ENCODE measurements at regions not wholly inside any gene's neighbourhood (a gene's known extent, or its start where the extent isn't known, plus 50 kb on each side); places are given as distances from the start of the nearest gene placed in this dataset.

DNA sequence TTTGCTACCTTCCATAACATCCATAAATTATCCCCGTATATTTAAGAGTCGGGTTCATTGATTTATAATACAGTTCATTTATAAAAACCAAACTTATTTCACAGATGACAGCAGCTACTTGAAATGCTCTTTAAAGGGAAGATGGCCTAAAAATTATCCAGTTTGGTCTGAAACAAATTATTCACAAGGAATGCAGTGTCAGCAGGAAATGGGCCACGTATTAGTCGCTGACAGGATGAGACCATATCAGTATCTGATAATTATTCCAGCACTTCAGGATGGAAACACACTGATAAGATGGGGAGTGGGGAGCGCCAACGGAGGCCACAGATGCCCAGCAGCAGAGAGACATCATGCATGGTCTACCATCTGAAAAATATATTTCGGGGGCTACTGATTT is 60.5 kb upstream of the TMEM132D start:
- no peak overlapping the region for H3K27ac ChIP-seq (ENCODE audit: low read depth in 2 of 2, low read length in 1 of 2)
- no peak overlapping the region for H2AFZ ChIP-seq (ENCODE audit: low read depth)
- no peaks in the 10 kb centered on the region for H3K36me3 ChIP-seq (replicated peaks in 1 of 2; ENCODE audit: control insufficient read depth in 1 of 2, insufficient read depth in 2 of 2, low read length in 1 of 2)
- TF ChIP-seq RFX5 (IDR thresholded peaks at IDR 0.05; ENCODE audit: low read length): no peak
- H3K79me2 ChIP-seq (ENCODE audit: insufficient read depth): no peaks in the 10 kb centered on the region
- ChIA-PET CTCF (interaction anchor here (0.8 kb wide), 1 partner anchor 50 kb away, joined by 3 read pairs; no protein-coding TSS in a partner anchor), POLR2A (no interaction called here)
- no peaks in the 10 kb centered on the region for H4K20me1 ChIP-seq (ENCODE audit: insufficient read depth)
- H3K27me3 ChIP-seq (ENCODE audit: insufficient read depth): no peaks in the 10 kb centered on the region
- DNase-seq: no peak
- 18% methylated on average over 7 of the region's 7 CpGs for WGBS (ENCODE audit: low lambda C conversion rate)
- no peaks in the 10 kb centered on the region for H3K4me1 ChIP-seq (ENCODE audit: control insufficient read depth in 1 of 2, insufficient read depth in 2 of 2, low read depth in 1 of 2, low read length in 1 of 2)
- H3K4me3 ChIP-seq (ENCODE audit: low read depth in 2 of 2, low read length in 1 of 2): no peak overlapping the region
- no peaks in the 10 kb centered on the region for H3K9me3 ChIP-seq
- no peak overlapping the region for H3K9ac ChIP-seq
- H3K4me2 ChIP-seq: no peak overlapping the region
- no peaks in the 10 kb centered on the region for H3K9me2 ChIP-seq
- H3F3A ChIP-seq (replicated peaks; ENCODE audit: insufficient read depth): no peaks in the 10 kb centered on the region

DNA sequence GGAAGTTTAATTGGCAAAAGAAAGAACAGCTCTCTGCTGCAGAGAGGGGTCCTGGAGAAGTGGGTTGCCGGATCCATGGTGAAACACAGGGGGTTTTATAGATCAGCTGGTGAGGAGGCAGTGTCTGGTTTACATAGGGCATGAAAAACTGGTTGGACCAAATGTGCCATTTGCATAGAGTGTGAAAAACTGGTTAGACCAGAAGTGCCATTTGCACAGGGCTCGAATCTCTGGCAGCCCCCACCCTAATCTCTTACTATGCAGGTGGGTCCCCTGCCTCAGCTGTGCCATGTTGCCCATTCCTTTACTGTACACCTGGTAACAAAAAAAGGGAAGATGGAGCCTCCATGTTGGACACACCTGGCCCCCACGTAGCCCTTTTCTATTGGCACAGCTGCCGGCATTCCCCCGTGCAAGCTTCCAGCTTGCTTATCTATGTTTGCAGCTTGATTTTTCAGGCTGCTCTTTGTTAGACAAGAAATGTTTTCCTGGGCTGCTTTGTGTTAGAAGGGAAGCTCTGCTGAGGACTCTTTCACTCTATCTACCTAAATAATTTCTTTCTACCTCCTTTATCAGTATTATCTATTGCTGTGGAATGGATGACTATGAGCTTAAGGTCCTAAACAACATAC is 61.1 kb upstream of the TMEM132D start:
- H3F3A ChIP-seq (replicated peaks; ENCODE audit: insufficient read depth): no peaks in the 10 kb centered on the region
- POLR2A ChIA-PET: no interaction called here
- H3K27me3 ChIP-seq (ENCODE audit: insufficient read depth): no peaks in the 10 kb centered on the region
- no peak for TF ChIP-seq FOXM1 (IDR thresholded peaks at IDR 0.05; ENCODE audit: low read depth)
- TF ChIP-seq, protein P1, sequence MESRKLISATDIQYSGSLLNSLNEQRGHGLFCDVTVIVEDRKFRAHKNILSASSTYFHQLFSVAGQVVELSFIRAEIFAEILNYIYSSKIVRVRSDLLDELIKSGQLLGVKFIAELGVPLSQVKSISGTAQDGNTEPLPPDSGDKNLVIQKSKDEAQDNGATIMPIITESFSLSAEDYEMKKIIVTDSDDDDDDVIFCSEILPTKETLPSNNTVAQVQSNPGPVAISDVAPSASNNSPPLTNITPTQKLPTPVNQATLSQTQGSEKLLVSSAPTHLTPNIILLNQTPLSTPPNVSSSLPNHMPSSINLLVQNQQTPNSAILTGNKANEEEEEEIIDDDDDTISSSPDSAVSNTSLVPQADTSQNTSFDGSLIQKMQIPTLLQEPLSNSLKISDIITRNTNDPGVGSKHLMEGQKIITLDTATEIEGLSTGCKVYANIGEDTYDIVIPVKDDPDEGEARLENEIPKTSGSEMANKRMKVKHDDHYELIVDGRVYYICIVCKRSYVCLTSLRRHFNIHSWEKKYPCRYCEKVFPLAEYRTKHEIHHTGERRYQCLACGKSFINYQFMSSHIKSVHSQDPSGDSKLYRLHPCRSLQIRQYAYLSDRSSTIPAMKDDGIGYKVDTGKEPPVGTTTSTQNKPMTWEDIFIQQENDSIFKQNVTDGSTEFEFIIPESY (IDR thresholded peaks at IDR 0.05; ENCODE audit: borderline replicate concordance, low read depth): no peak
- TF ChIP-seq, protein P2, sequence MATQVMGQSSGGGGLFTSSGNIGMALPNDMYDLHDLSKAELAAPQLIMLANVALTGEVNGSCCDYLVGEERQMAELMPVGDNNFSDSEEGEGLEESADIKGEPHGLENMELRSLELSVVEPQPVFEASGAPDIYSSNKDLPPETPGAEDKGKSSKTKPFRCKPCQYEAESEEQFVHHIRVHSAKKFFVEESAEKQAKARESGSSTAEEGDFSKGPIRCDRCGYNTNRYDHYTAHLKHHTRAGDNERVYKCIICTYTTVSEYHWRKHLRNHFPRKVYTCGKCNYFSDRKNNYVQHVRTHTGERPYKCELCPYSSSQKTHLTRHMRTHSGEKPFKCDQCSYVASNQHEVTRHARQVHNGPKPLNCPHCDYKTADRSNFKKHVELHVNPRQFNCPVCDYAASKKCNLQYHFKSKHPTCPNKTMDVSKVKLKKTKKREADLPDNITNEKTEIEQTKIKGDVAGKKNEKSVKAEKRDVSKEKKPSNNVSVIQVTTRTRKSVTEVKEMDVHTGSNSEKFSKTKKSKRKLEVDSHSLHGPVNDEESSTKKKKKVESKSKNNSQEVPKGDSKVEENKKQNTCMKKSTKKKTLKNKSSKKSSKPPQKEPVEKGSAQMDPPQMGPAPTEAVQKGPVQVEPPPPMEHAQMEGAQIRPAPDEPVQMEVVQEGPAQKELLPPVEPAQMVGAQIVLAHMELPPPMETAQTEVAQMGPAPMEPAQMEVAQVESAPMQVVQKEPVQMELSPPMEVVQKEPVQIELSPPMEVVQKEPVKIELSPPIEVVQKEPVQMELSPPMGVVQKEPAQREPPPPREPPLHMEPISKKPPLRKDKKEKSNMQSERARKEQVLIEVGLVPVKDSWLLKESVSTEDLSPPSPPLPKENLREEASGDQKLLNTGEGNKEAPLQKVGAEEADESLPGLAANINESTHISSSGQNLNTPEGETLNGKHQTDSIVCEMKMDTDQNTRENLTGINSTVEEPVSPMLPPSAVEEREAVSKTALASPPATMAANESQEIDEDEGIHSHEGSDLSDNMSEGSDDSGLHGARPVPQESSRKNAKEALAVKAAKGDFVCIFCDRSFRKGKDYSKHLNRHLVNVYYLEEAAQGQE (IDR thresholded peaks at IDR 0.05; ENCODE audit: low read depth, low read length): no peak
- TF ChIP-seq ELF1 (IDR thresholded peaks at IDR 0.05): no peak
- H3K9me2 ChIP-seq: no peaks in the 10 kb centered on the region
- no peaks in the 10 kb centered on the region for H3K79me2 ChIP-seq (ENCODE audit: insufficient read depth)
- H4K20me1 ChIP-seq (ENCODE audit: insufficient read depth): no peaks in the 10 kb centered on the region
- WGBS (ENCODE audit: low lambda C conversion rate): 20% methylated on average over 5 of the region's 5 CpGs
- no peak overlapping the region for H3K9ac ChIP-seq
- no peaks in the 10 kb centered on the region for H3K36me3 ChIP-seq (replicated peaks in 1 of 2; ENCODE audit: control insufficient read depth in 1 of 2, insufficient read depth in 2 of 2, low read length in 1 of 2)
- no peak overlapping the region for H3K27ac ChIP-seq (ENCODE audit: low read depth in 2 of 2, low read length in 1 of 2)
- no peak overlapping the region for H3K4me2 ChIP-seq
- CTCF ChIA-PET: interaction anchor here (0.8 kb wide), 1 partner anchor 49 kb away, joined by 3 read pairs; no protein-coding TSS in a partner anchor
- no peak for DNase-seq
- no peak overlapping the region for H3K4me3 ChIP-seq (ENCODE audit: low read depth in 2 of 2, low read length in 1 of 2)
- no peaks in the 10 kb centered on the region for H3K4me1 ChIP-seq (ENCODE audit: control insufficient read depth in 1 of 2, insufficient read depth in 2 of 2, low read depth in 1 of 2, low read length in 1 of 2)
- no peaks in the 10 kb centered on the region for H3K9me3 ChIP-seq
- no peak overlapping the region for H2AFZ ChIP-seq (ENCODE audit: low read depth)

Measured in SK-N-SH (cell line).